SU-DHL-6 (cell line): ENCODE measurements at regions not wholly inside any gene's neighbourhood (a gene's known extent, or its start where the extent isn't known, plus 50 kb on each side); places are given as distances from the start of the nearest gene placed in this dataset.

Experiments used
- H2AFZ ChIP-seq: fragments of 200-600 bp; sonication (generic); 2 replicates; pipeline ENCODE4 v1.6.1; 2014; ENCODE audit warnings: low read depth, mild to moderate bottlenecking, moderate library complexity, mixed read lengths, antibody characterized with exemption, low read length; ENCODE audit not compliant: severe bottlenecking
- H3F3A ChIP-seq: fragments of 200-600 bp; shearing (Covaris generic); 2 replicates; pipeline ENCODE4 v1.6.0; 2016; ENCODE audit warnings: antibody characterized with exemption, mild to moderate bottlenecking; ENCODE audit not compliant: insufficient read depth
- H3K27ac ChIP-seq: fragments of 200-600 bp; sonication (generic); 2 replicates; pipeline ENCODE4 v1.5.1; 2016; ENCODE audit warnings: low read depth, mild to moderate bottlenecking, low read length, moderate library complexity, mixed read lengths
- H3K27me3 ChIP-seq: fragments of 200-600 bp; sonication (generic), shearing (Covaris generic); 2 replicates; pipeline ENCODE4 v1.6.0; 2014; ENCODE audit warnings: mild to moderate bottlenecking, low read length
- H3K36me3 ChIP-seq: fragments of 200-600 bp; sonication (generic); 2 replicates; pipeline ENCODE4 v1.6.1; 2014; ENCODE audit warnings: mild to moderate bottlenecking, low read length, mixed read lengths
- H3K4me2 ChIP-seq: fragments of 300-600, 200-600 bp; shearing (Covaris generic), sonication (generic); 2 replicates; pipeline ENCODE4 v1.6.0; 2014; ENCODE audit warnings: low read length, low read depth, mild to moderate bottlenecking; ENCODE audit not compliant: poor library complexity, severe bottlenecking
- H3K4me3 ChIP-seq: fragments of 200-600 bp; sonication (generic); 2 replicates; pipeline ENCODE4 v1.5.1; 2014; ENCODE audit warnings: antibody characterized with exemption, low read length, mild to moderate bottlenecking, mixed read lengths; ENCODE audit not compliant: insufficient read depth, poor library complexity, severe bottlenecking
- H3K79me2 ChIP-seq: fragments of 200-600 bp; sonication (generic); 2 replicates; pipeline ENCODE4 v1.6.1; 2014; ENCODE audit warnings: mild to moderate bottlenecking, low read length, moderate library complexity; ENCODE audit not compliant: insufficient read depth
- H3K9ac ChIP-seq: fragments of 200-600 bp; sonication (generic); 2 replicates; pipeline ENCODE4 v1.7.0; 2014; ENCODE audit warnings: mild to moderate bottlenecking, low read length
- H3K9me2 ChIP-seq: fragments of 200-600 bp; sonication (generic); replicated peaks from 2 replicates; pipeline ENCODE4 v1.6.1; 2014; ENCODE audit warnings: low read length; ENCODE audit not compliant: insufficient read depth
- H3K9me3 ChIP-seq: fragments of 200-600 bp; sonication (generic); 2 replicates; pipeline ENCODE4 v1.6.1; 2014; ENCODE audit warnings: low read length, mixed read lengths; ENCODE audit not compliant: insufficient read depth
- H4K20me1 ChIP-seq: fragments of 200-600 bp; sonication (generic); 2 replicates; pipeline ENCODE4 v1.6.1; 2014; ENCODE audit warnings: low read depth, mild to moderate bottlenecking, antibody characterized with exemption, low read length, moderate library complexity, mixed read lengths
- EZH2phosphoT487 ChIP-seq: fragments of 200-600 bp; sonication (generic), shearing (Covaris generic); conservative IDR thresholded peaks from 2 replicates; pipeline ENCODE4 v1.6.1; 2018; ENCODE audit warnings: mild to moderate bottlenecking, antibody characterized with exemption, low read length, moderate library complexity, mixed read lengths
- TF ChIP-seq, protein P1 (sequence below): fragments of 200-600 bp; sonication (generic); IDR thresholded peaks from one replicate; pipeline ENCODE4 v1.5.1; 2017; ENCODE audit warnings: antibody characterized with exemption, mild to moderate bottlenecking, low read length, moderate library complexity; ENCODE audit not compliant: insufficient read depth, poor library complexity, severe bottlenecking

- no peak overlapping the region for H3K9ac ChIP-seq
- H2AFZ ChIP-seq = no peak overlapping the region
- no peaks in the 10 kb centered on the region for H3K27me3 ChIP-seq
- no peaks in the 10 kb centered on the region for H3K79me2 ChIP-seq
- no peak overlapping the region for H3K4me3 ChIP-seq
- H3K36me3 ChIP-seq = no peaks in the 10 kb centered on the region
- TF ChIP-seq EZH2phosphoT487 = no peak
- TF ChIP-seq, protein P1, sequence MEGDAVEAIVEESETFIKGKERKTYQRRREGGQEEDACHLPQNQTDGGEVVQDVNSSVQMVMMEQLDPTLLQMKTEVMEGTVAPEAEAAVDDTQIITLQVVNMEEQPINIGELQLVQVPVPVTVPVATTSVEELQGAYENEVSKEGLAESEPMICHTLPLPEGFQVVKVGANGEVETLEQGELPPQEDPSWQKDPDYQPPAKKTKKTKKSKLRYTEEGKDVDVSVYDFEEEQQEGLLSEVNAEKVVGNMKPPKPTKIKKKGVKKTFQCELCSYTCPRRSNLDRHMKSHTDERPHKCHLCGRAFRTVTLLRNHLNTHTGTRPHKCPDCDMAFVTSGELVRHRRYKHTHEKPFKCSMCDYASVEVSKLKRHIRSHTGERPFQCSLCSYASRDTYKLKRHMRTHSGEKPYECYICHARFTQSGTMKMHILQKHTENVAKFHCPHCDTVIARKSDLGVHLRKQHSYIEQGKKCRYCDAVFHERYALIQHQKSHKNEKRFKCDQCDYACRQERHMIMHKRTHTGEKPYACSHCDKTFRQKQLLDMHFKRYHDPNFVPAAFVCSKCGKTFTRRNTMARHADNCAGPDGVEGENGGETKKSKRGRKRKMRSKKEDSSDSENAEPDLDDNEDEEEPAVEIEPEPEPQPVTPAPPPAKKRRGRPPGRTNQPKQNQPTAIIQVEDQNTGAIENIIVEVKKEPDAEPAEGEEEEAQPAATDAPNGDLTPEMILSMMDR = no peak
- H4K20me1 ChIP-seq = no peaks in the 10 kb centered on the region
- H3K9me2 ChIP-seq = no peaks in the 10 kb centered on the region; the same call in 1 of the 2 replicates
- H3K9me3 ChIP-seq = no peaks in the 10 kb centered on the region
- H3K27ac ChIP-seq = no peak overlapping the region
- no peak overlapping the region for H3K4me2 ChIP-seq
- H3F3A ChIP-seq = no peaks in the 10 kb centered on the region
Observed at GRCh38 chr3:55297245-55297644, 189.9 kb downstream of the WNT5A start.

GRCh38 chr3:55296791-55297190 lies 190.3 kb downstream of the WNT5A start:
- no peak overlapping the region for H2AFZ ChIP-seq
- H3K79me2 ChIP-seq = no peaks in the 10 kb centered on the region
- no peaks in the 10 kb centered on the region for H3K9me3 ChIP-seq
- H3K4me2 ChIP-seq = no peak overlapping the region
- H3K9me2 ChIP-seq = no peaks in the 10 kb centered on the region; the same call in 1 of the 2 replicates
- no peaks in the 10 kb centered on the region for H3K27me3 ChIP-seq
- H3K4me3 ChIP-seq = no peak overlapping the region
- H3K27ac ChIP-seq = no peak overlapping the region
- H3F3A ChIP-seq = no peaks in the 10 kb centered on the region
- TF ChIP-seq, protein P1 = no peak
- no peak for TF ChIP-seq EZH2phosphoT487
- H4K20me1 ChIP-seq = no peaks in the 10 kb centered on the region
- no peak overlapping the region for H3K9ac ChIP-seq
- no peaks in the 10 kb centered on the region for H3K36me3 ChIP-seq

- TF ChIP-seq, protein P1 = no peak
- TF ChIP-seq EZH2phosphoT487 = no peak
- Histone ChIP-seq H3K79me2 (no peaks in the 10 kb centered on the region), H2AFZ (no peak overlapping the region)
Observed at GRCh38 chr3:55296030-55296429, 191.1 kb downstream of the WNT5A start.

More at GRCh38 chr3:55296030-55296429, 191.1 kb downstream of the WNT5A start:
- Histone ChIP-seq H3K9me3 (no peaks in the 10 kb centered on the region), H3K27me3 (no peaks in the 10 kb centered on the region), H3K27ac (no peak overlapping the region), H4K20me1 (no peaks in the 10 kb centered on the region), H3K9me2 (no peaks in the 10 kb centered on the region; the same call in 1 of the 2 replicates), H3K4me3 (no peak overlapping the region), H3K36me3 (no peaks in the 10 kb centered on the region), H3F3A (no peaks in the 10 kb centered on the region), H3K9ac (no peak overlapping the region), H3K4me2 (no peak overlapping the region)
